HG02798 (cell line): ENCODE measurements at regions not wholly inside any gene's neighbourhood (a gene's known extent, or its start where the extent isn't known, plus 50 kb on each side); places are given as distances from the start of the nearest gene placed in this dataset.

Experiments used
- ATAC-seq: cut with Tn5 transposase; IDR thresholded peaks from one replicate; pipeline ENCODE4 v1.9.1; 2021; ENCODE audit warnings: mild to moderate bottlenecking; ENCODE audit not compliant: unreplicated experiment, poor library complexity

DNA sequence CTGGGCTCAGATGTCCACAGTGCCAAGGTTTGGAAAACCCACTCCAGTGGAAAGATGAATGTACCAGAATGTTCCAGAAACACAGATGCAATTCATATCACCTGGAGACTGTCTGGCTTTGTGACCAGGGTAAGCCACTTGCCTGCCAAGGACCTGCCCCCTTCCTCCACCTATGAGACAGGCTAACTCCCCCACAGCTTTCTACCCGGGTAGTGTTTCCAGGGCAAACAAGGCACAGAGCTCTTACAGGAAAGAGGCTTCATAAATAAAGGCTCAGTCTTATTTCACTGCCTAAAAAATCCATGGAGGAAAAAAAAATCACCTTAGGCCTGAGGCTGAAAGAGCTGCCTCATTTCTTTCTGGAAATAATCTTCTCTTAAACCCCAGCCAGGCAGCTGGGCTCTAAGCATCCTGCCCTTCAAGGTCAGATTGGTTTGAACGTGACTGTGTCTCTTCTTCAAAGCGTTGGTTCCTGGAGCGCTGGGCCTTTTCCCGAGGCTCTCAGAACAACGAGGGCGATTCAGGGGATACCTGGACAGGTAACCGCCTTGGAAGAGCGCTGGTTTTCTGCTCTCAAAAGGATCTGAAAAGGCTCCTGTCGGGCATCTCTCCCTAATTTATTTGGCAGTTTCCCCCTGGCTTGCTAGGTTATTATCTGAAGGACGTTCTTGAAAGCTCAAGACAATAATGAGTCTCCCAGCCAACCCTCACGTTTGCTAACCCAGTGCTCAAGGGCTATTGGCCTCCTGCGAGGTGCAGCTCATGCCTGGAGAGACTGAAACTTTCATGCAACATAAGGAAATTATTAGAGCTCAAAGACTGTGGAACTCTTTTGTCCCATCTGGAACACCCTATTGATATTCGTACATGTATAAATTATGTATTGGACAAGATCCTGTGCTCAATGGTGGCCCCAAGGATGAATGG, 199.2 kb upstream of the PMEPA1 start:
- no peak for ATAC-seq

DNA sequence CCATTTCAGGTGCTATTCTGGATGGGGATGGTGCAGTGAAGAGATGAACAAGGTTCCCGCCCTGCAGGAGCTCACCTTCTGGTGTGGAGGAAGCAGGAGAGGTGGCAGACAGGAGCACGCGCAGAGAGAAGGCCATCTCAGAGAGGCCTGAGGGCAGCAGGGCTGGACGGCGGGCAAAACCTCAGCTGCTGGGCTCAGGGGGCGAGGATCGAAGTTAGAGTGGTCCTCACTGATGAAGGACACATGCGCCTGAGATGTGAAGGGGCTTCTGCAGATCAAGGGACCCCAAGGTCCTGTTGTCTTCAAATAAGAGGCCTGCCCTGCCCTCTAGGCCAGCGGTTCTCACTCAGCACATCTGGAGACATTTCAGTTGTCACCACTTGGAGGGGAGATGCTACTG, 198.4 kb upstream of the PMEPA1 start:
- ATAC-seq = no peak

DNA sequence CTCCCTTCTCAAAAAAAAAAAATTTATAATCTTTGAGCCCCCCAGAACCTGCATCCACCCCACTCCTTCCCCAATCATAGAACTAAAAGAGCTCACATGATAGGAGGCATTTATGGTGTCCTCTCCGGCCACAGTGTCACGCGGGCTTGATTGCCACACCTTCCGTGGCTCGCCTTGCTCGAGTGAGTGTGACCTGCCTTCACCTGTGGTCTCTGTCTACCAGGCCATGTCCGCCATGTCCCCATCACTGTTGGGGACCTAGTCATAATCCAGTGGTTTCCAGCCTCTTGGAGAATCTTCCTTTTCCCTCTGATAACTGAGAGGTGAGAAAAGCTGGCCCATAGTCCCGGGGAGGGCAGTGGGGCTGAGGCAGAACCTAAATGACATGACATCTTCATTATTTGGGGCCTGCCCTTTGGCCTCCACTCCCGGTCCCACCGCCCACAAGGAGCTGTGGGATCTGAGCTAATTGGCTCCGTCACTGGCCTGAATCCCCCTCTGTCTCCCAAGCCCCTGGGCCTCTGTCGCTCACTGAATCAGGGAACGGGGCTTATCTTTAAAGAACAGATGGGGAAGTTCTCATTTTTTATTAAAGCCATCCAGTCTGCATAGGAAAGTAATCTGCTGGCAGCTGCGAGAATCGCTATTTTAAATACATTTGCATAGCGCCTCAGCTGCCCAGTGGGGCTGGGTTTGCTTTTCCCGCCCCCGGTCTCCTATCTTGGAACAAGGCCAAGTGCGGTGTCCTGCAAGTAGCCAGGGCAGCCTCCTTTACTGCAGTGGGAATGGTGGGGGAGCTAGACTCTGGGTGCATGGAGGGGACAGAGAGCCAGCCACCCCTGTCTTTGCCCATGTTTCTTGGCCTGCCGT, 197.6 kb upstream of the PMEPA1 start:
- no peak for ATAC-seq

DNA sequence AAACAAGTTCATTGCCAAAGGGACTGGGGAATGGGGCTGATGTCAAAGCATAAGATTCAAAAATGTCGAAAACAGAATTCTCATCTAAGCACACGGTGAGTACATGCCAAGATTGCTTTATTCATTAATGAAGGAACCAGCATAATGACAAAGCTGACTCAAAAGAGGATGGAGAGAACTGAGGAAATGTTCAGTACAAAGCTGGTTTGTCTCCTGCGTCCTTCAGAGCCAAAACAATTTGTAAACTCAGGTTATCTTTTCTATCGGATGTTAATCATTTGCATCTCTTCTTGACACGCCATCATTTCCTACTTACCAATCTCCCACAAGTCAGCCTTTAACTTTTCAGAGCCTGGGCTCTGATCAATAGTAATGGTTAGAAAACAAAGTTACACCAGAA, 195.6 kb upstream of the PMEPA1 start:
- no peak for ATAC-seq

DNA sequence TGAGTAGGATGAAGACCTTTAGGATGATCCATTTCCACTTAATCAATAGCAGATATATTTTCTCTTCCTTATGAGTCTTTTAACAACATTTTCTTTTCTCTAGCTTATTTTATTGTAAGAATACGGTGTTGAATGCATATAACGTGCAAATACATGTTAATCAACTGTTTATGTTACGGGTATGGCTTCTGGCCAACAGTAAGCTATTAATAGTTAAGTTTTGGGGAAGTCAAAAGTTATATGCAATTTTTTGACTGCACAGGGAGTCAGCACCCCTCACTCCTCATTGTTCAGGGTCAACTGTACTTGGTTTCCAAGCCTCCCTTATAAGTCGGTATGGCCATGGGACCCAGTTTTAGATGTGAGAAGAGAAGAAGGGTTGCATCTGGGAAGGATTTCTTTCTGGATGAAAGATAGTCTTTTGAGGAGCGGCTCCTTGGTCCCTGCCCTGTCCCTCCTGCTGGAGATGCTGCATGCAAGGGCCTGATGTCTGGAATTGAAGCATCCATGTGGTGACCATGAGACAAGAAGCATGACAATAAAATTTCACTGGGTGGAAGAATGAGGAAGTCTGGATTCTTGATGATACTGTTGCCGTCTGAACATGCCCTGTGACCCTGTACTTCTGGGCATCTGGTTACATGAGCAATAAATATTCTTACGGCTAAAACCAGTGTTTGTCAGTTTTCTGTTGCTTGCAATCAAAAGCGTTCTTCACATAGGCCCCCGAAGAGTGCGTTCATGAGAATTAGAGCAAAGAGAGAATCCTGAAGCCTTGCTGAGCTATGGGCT, 194.7 kb upstream of the PMEPA1 start:
- no peak for ATAC-seq

DNA sequence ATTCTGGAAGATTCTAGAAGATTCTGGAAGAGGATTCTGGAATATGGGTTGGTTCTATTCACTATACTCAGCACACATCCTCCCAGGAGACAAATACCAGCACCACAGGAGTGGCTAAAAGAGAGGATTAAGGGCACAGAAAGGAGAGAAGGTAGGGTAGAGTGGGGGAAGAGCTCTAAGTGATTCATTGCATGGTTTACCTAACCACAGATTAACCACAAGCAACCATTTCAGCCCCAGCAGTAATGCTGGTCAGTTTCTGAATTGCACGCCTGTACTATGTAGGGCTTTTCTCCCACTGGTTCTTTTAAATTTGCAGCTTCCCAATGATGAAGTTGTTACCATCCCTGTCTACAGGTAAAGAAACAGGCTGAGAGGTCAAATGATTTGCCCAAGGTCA, 192.7 kb upstream of the PMEPA1 start:
- peak; percentile 84 for ATAC-seq

DNA sequence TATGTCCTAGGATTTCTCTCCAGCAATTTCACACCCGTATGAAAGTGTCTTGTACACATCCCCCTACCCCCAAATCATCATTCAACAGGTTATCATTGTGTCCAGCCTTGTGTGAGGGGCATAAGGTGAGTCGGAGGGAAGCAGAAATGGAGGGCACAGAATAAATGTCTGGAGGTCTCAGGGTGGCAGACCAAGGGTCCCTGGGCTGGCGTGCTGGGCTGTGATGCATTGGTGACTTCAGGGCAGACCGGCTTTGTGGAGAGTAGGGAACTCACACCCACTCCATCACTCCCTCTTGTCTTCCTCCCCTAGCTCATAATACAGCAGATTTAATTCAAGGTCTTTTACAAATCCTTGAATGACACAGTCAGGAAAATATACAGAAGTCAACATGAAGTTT, 191.7 kb upstream of the PMEPA1 start:
- ATAC-seq = no peak

DNA sequence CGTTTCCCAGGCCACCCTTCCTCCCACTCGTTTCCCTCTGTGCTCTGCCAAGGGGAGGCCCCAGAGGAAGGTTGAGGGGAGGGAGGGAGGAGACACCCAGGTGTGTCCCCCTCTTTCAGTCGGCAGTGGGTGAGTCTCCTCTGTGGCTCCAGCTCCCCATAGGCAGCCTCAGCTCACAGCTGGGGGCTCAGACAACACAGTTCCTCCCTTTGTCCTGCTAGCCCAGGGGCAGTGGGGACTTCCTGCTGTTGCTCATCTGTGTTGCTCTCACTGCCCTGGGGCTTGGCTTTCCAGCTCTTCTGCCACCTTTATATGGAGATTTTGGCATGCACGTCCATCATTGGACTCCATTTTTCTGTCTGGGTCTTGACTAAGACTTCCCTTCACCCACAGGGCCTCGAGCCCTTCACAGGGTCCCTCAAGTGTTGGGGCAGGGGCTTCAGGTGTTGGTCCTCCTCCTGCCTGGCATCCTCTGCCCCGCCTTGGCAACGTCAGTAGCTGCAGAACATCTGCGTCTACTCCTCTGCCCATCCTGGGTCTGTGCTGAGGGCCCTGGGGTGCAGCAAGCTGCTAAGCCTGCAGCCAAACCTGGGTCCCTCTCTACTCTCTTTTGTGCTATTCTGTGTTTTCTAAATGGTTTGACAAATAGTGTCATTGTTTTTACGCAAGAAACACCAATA, 190.6 kb upstream of the PMEPA1 start:
- no peak for ATAC-seq

DNA sequence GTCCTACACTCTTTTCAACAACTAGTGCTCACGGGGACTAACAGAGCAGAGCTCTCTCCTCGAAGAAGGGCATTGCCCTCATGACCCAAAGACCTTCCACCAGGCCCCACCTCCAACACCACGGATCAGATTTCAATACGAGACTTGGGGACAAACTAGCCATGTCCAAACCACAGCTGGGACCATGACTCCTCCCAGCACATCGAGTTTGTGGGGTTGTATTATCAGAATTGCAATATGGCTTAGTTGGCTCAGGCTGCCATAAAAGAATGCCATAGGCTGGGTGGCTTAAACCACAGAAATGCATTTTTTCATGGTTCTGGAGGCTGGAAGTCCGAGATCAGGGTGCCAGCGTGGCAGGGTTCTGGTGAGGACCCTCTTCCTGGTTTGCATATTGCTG, 189.7 kb upstream of the PMEPA1 start:
- ATAC-seq = no peak

DNA sequence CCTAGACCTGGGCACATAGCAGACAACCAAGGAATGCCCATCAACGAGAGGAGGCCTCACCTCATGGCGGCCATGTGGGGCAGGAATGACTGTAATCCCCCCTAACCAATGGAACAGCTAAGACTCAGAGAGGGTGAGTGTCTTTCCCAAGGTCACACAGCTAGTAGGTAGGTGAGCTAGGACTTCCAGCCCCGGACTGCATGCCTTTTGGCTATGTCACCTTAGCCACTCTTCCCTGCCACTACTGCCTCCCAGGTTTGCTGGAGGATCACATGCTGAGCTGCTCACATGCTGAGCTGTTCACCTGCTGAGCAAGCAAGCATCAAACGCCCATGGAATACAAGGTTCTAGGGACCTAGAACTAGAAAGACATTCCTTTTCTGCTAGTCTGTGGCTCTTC, 188.5 kb upstream of the PMEPA1 start:
- no peak for ATAC-seq

DNA sequence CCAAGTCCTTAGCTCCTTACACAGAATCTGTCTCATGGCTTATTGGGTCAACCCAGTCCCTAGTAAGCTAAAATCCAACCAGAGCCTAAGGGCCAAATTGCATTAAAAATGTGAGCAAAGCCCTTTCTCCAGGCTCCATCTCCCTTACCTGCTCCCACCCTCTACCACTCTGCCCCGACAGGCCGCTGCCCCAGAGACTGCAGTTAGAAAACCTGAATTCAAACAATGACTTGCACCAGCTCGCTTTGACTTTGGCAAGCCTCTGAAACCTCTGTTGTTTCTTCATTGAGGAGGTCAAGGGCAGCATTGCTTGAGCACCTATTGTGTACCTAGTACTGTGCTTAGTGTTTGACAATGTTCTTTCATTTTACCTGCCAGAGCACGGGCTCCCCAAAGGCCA, 188.1 kb upstream of the PMEPA1 start:
- no peak for ATAC-seq

DNA sequence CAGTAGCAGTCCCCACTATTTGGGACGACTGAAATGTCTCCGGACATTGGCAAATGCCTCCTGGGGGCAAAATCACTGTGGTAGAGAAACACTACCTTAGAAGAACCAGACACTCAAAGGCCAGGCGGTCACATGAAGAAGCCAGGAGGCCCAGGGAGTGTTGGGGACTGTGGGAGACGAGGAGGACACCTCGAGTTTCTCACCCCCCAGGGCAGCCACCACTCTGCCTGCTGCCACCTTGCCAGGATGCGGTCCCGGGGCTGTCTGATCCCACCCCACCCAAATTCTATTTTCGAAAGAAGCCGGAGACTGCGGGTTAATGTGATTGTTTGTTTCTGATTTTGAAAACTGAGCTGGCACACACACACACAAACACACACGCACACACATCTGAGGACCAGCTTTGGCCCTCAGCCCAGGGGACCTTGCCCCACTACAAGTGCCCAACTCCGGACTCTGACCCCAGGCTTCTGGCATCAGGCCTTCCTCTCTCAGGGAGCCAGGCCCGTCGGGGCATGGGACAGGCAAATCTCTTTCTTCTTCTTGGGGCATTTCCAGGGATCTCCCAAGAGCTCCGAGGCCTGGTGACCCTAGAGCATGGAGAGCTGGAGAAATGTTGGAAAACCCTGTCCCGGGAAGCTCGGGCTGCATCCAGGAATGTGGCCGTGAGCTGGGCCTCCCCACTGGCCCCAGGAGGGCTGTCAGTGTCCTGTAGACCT, 187.5 kb upstream of the PMEPA1 start:
- no peak for ATAC-seq

DNA sequence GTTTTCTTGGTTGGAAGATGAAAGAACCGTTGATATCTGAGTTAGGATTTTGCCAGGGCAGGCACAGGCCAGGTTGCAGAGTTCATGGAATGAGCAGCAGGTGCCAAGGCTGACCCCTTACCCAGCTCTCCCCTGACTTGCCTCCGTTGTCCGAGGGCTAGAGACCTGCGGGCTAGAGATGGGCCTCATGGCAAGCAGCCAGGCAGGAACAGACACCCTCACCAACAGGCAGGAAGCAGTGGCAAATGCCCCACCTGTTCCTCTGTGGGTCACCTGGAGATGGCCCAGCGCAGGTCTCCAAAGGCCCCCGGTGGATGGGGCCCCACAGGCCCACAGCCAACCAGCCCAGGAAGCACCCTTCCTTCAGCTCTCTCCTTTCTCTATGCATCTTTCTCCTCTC, 186.7 kb upstream of the PMEPA1 start:
- ATAC-seq = no peak

DNA sequence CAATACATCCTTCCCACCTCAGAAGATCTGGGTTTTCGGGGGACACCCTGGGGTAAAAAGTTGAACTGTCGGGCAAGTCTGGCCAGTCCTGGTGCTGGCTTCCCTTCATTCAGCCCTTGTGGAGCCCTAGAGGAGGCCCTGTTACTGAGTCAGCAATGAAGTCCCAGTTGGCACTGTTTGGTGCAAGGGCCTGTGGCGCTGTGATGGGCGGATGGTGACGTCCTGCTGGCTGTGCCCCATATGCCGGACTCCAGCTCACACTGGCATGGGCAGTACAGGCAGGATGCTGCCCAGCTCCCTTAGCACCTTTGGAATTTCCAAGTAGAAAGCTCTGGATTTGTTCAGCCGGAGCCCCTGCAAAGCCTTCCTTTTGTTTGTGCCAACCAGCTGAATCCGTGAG, 186.2 kb upstream of the PMEPA1 start:
- no peak for ATAC-seq

DNA sequence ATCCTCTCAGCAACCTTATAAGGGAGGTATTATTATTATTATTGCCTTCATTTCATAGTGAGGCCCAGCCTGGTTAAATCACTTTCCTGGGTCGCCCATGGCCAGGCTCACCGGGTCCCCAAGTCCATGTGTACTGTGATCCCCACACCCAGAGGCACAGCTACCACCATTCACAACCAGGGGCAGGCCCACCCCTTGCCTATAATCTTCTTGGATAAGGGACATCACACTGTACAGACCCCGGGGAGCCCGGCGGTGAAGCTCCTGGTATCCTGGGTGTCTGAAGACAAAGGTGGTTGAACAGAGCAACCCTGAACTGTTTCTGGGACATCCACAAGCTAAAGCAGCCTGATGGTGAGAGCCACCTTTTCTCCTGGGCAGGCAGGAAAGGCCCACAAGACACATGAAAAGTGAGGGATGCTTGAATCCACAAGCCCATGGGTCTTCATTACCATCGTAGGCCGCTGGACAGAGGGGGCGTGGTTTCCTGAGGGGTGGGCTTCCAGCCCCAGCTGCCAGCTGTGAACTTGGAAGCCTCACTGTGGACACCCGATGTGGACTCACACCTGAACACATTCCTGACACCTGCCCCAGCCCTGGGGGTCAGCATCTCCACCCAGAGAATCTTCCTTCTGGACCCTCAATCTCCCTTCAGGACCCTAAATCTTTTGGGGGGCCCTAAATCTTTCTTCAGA, 185.5 kb upstream of the PMEPA1 start:
- no peak for ATAC-seq

DNA sequence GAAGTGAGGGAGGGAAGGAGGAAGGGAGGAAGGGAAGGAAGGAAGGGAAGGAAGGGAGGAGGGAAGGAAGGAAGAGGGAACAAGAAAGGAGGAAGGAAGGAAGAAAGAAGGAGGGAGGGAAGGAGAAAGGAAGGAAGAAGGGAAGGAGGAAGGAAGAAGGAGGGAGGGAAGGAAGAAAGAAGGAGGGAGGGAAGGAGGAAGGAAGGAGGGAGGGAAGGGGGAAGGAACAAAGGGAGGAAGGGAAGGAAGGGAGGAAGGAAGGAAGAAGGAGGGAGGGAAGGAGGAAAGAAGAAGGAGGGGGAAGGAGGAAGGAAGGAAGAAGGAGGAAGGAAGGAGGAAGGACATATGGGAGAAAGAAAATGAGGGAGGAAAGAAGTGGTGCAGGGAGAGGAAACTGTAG, 184.7 kb upstream of the PMEPA1 start:
- no peak for ATAC-seq

DNA sequence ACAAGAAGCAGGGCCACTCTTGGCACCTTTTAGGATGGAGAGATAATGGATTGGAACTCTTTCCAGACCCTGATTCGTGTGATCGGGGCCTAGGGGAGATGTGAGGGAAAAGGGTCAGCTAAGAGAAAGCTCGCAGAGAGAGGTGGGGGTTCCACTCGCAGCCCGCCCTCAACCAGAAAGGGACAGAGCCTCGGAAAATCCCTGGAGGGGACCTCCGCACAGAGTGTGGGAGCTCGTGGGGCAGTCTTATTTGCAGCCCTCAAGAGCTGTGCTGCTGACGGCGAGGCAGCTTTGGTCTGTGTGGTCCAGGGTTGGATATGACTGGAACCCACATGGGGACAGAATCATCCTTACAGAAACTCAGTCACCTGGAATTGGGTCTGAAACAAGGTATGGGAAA, 184.3 kb upstream of the PMEPA1 start:
- ATAC-seq = no peak

DNA sequence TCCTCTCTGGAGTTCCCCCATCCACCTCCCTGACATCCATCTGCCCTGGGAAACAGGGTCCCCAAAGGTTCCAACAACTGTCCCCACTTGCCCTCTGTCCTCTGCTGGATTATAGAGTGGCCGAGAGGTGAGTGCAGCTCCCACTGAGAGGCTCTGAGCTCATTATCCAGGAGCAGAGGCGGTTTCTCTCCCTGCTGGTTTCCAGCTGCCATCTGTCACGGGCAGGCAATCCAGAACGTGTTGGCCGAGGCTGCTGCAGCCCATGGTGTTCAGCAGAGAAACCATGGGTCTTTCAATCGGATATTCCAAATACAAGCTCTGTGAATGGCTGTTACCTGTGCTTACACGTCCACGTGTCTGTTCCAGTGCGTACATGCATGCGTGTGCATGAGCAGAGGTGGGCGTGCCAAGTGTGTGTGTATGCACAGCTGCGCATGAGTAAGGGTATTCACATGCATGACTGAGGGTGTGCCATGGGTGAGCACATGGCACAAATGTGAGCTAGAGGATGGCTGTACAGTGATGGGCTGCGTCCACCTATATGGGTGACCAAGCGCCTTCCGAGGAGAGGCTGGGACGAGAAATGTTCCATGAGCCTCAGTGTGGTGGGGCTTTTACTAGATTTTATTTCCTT, 183.7 kb upstream of the PMEPA1 start:
- ATAC-seq = no peak
